ENCODE measurements at regions not wholly inside any gene's neighbourhood (a gene's known extent, or its start where the extent isn't known, plus 50 kb on each side); places are given as distances from the start of the nearest gene placed in this dataset.
A peak's percentile ranks its signal among the peaks of the same experiment; 100 is the strongest.
"Not testable (repeated sequence)": the region's sequence is repeated elsewhere in the genome, so short reads cannot be mapped to it uniquely, and the experiment has no call there.

DNA sequence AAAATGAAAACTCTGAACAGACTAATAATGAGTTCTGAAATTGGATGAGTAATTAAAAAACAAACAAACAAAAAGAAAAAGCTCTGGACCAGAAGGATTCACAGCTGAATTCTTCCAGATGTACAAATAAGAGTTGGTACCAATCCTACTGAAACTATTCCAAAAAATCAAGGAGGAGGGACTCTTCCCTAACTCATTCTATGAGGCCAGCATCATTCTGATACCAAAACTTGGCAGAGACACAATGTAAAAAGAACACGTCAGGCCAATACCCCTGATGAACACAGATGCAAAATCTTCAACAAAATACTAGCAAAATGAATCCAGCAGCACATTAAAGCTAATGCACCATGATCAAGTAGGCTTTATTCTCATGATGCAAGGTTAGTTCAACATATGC, 183.9 kb upstream of the CNOT2 start:
- no peak for DNase-seq (ENCODE audit: low read depth, low spot score)
- in situ Hi-C loops (cut with HindIII; ENCODE audit: low pct_unique_long_range_greater_than_20kb, low sequenced_read_pairs), result no loop called here

DNA sequence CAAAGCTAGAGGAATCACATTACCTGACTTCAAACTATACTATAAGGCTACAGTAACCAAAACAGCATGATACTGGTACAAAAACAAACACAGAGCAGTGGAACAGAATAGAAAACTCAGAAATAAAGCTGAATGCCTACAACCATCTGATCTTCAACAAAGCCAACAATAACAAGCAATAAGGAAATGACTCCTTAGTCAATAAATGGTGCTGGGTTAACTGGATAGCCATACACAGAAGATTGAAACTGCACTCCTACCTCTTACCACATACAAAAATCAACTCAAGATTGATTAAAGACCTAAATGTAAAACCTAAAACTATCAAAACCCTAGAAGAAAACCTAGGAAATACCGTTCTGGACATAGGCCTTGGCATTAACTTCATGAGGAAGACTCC, 182.6 kb upstream of the CNOT2 start:
- DNase-seq (ENCODE audit: low read depth, low spot score), result no peak
- in situ Hi-C loops (cut with HindIII; ENCODE audit: low pct_unique_long_range_greater_than_20kb, low sequenced_read_pairs), result no loop called here

DNA sequence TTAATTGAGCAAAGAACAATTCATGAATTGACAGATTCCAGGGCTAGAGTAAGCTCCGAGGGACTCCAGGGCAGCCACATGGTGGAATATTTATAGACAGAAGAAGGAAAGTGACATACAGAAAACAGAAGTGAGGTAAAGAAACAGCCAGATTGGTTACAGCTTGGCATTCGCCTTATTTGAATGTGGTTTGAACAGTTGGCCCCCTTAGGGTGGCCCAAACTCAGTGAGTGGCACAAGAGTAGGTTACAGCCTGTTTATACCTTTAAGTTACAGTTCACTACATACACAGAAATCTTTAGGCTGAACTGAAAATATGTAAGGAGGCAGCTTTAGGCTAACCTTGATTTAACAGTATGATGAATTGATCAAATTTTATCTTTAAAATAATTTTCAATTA, 174.5 kb upstream of the CNOT2 start:
- in situ Hi-C loops (cut with HindIII; ENCODE audit: low pct_unique_long_range_greater_than_20kb, low sequenced_read_pairs), result no loop called here
- no peak for DNase-seq (ENCODE audit: low read depth, low spot score)

DNA sequence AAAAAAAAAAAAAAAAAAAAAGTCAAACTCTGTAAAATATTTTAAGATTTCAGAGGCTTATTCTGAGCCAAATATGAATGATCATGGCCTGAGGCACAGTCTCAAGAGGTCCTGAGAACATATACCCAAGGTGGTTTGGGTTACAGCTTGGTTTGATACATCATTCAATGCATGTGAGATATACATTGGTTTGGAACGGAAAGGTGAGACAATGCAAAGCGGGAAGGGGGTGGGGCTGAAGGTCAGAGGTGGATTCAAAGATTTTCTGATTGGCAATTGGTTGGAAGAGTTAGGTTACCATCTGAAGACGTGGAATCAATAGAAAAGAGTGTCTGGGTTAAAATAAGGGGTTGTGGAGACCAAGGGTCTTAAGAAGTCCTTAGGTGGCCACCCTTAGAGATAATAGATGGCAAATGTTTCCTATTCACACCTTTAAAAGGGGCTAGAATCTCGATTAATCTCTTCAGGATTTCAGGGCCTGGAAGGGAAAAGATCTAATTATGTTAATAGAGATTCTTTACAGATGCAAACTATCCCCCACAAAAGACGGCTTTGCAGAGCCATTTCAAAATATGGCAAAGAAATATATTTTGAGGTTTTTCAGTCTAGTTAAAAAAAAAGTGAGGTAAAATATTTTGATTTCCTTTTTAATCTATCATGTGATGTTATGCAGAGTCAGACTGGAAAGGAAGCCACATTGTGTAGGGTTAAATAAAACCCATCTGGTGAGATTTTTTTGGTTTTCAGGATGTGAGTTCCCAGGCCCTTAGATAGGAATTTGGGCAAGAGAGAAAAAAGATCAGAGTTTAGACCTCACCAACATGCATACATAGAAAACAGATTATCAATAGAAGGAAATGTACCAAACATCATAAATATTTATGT, 173.8 kb upstream of the CNOT2 start:
- in situ Hi-C loops (cut with HindIII; ENCODE audit: low pct_unique_long_range_greater_than_20kb, low sequenced_read_pairs), result no loop called here
- no peak for DNase-seq (ENCODE audit: low read depth, low spot score)

DNA sequence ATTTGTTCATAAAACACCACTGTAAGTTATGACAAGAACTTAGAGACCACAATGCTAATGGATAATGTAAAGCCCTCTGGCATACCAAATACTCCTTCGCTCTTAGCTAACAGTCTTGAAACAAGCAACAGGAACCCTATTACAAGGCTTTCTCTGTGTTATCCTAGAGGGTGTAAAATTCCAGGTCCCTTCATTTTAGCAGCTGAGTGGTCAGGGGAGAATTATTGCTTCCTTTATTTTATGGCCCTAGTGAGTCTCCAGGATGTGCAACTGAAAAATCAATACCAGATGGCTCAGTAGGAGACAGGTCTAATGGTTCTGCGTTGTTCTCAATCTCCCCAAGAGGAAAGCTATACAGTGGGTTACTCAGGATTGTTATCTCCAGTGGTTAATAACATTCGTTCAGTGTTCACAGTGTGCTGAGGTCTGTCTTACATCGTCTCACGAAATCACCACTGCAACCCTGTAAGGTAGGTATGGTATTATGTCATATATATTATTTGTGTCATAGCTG, 172.7 kb upstream of the CNOT2 start:
- in situ Hi-C loops (cut with HindIII; ENCODE audit: low pct_unique_long_range_greater_than_20kb, low sequenced_read_pairs), result no loop called here
- DNase-seq (ENCODE audit: low read depth, low spot score), result peak; percentile 90

DNA sequence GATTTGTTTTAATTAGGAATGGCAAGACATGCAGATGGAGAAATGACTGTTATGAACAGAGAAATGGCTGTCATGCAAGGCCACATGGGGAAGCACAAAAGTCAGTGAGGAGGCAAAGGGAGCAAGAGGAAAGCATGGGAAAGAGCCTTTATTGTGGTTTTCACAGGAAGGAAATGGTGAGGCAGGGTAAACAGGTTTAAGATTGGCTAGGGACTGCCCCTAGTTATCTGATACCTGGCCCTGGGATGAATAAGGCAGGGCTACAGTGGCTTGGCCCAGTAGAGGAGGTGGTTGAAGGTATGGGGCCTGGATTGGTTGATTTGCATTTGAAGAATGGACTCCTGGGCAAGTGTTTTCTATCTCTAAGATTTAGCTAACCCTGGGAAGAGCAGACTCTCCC, 168.7 kb upstream of the CNOT2 start:
- no peak for DNase-seq (ENCODE audit: low read depth, low spot score)
- in situ Hi-C loops (cut with HindIII; ENCODE audit: low pct_unique_long_range_greater_than_20kb, low sequenced_read_pairs), result no loop called here

DNA sequence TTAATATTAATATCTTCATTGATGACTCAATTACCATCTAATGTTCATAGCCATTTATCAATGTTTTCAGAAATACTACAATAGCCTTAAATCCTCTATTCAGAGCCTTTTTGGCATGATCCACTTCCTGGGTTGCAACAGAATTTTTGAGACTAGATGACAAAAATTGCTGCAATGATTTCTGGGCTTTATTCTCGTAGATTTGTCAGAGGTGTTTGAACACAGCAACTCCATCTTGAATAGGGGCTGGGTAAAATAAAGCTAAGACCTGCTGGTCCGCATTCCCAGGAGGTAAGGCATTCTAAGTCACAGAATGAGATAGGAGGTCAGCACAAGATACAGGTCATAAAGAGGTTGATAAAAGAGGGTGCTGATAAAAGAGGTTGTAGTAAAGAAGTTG, 165.8 kb upstream of the CNOT2 start:
- no peak for DNase-seq (ENCODE audit: low read depth, low spot score)
- in situ Hi-C loops (cut with HindIII; ENCODE audit: low pct_unique_long_range_greater_than_20kb, low sequenced_read_pairs), result no loop called here

DNA sequence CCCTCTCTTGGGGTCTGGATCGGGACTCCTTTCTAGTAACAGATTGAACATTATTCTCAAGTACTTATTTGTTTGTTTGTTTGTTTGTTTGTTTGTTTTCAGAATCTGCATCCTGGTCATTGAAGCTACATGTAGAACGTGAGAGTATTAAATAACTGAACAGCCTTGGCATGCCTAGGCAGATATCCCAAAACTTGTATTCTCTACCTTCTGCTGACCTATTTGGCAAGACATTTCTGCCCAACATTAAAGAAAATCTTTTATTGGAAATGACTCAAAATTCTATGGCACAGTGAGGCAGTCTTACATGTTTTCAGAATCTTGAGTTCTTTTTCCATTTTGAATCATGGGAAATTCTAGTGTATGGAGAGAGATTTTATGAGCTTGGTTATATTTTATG, 165.1 kb upstream of the CNOT2 start:
- in situ Hi-C loops (cut with HindIII; ENCODE audit: low pct_unique_long_range_greater_than_20kb, low sequenced_read_pairs), result no loop called here
- no peak for DNase-seq (ENCODE audit: low read depth, low spot score)

DNA sequence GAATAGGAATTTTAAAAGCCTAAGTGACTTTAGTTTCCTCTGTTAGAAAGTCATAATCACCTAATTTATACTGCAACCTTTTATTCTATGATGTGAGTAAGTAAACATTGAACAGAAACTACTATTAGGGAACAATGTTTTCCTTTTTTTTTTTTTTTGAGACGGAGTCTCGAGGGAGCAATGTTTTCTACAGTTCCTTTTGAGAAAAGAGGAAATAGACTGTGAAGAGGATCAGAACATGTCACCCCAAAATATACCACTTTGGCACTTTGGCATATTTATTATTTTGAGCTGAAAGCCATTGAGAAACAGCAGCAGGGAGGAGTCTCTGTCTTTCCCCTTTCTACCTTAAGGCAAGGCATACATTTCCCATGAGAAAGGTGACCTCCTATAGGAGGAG, 162.7 kb upstream of the CNOT2 start:
- in situ Hi-C loops (cut with HindIII; ENCODE audit: low pct_unique_long_range_greater_than_20kb, low sequenced_read_pairs), result no loop called here
- no peak for DNase-seq (ENCODE audit: low read depth, low spot score)

DNA sequence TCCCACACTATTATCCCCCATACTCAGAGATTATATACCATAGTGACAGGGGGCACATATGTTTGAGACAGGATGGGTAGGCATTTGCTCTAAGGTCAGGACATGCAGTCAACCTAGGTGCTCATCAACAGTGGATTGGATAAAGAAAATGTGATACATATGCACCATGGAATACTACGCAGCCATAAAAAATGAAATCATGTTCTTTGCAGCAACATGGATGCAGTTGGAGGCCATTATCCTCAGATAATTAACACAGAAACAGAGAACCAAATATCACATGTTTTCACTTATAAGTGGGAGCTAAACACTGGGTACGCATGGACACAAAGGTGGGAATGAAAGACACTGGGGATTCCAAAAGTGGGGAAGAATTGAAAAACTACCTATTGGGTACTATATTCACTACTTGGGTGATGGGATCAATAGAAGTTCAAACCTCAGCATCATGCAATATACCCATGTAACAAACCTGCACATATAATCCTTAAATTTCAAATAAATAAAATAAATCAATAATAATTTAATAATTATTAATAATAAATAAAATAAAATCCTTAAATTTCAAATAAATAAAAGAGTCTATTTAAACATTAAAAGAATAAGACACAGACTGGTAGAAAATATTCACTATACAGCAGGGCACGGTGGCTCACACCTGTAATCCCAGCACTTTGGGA, 160.1 kb upstream of the CNOT2 start:
- in situ Hi-C loops (cut with HindIII; ENCODE audit: low pct_unique_long_range_greater_than_20kb, low sequenced_read_pairs), result no loop called here
- DNase-seq (ENCODE audit: low read depth, low spot score), result no peak

DNA sequence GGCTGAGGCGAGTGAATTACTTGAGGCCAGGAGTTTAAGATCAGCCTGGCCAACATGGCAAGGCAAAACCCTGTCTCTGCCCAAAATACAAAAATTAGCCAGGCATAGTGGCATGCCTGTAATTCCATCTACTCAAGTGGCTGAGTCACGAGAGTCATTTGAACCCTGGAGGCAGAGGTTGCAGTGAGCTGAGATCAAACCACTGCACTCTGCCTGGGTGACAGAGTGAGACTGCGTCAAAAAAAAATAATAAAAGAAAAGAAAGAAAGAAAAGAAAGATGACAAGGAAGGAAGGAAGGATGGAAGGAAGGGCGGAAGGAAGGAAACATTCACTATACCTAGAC, 159.6 kb upstream of the CNOT2 start:
- in situ Hi-C loops (cut with HindIII; ENCODE audit: low pct_unique_long_range_greater_than_20kb, low sequenced_read_pairs), result no loop called here
- no peak for DNase-seq (ENCODE audit: low read depth, low spot score)

DNA sequence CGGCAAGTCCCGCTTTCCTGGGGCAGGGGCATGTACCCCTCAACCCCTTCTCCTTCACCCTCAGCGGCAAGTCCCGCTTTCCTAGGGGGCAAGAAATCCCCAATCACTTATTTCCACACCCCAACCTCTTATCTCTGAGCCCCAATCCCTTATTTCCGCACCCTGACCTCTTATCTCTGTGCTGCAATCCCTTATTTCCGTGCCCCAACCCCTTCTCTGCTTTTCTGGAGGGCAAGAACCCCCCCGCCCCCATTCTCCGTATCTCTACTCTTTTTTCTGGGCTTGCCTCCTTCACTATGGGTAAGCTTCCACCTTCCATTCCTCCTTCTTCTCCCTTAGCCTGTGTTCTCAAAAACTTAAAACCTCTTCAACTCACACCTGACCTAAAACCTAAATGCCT, 156.9 kb upstream of the CNOT2 start:
- DNase-seq (ENCODE audit: low read depth, low spot score); in situ Hi-C loops (cut with HindIII; ENCODE audit: low pct_unique_long_range_greater_than_20kb, low sequenced_read_pairs): not testable (repeated sequence)

DNA sequence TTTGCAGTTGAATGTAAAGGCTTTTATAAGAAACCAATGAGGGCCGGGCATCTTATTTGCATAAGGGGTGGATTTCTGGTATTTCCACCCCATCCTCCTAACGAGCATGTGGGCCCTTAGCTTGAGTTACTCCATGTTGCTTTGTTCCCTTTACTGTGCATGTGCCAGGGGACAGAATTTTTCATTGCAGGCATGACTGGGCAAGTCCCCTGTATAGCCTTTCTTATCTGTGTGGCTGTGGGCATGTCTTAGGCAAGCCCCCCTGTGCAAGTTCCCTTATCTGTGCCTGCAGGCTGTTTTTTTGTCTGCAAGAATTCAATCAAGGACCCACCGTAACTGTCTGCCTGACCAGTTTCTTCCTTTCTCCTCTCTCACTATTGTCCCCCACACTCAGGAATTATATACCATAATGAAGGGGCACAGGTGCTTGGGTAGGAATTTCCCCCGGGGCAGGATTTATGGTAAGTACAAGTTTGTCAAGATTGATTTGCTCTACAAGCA, 152.2 kb upstream of the CNOT2 start:
- in situ Hi-C loops (cut with HindIII; ENCODE audit: low pct_unique_long_range_greater_than_20kb, low sequenced_read_pairs), result no loop called here
- DNase-seq (ENCODE audit: low read depth, low spot score), result no peak

DNA sequence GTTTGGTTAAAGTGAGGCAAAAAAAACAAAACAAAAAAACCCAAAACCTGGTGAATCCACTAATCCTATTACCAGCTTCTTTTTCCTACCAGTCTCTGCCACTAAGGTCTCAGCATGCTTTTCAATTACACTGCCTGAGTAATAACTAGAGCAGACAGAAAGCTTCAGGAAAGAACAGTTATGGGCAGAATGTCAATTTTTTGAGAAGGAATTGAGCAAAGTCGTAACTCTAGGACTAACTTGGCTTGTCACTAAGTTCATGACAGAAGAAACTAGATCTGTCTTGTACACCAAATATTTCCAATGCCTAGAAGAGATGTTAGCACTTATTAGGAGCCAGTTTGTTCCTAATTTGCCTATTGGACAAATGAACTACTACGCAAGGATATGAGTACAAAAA, 148.8 kb upstream of the CNOT2 start:
- DNase-seq (ENCODE audit: low read depth, low spot score), result no peak
- in situ Hi-C loops (cut with HindIII; ENCODE audit: low pct_unique_long_range_greater_than_20kb, low sequenced_read_pairs), result no loop called here

DNA sequence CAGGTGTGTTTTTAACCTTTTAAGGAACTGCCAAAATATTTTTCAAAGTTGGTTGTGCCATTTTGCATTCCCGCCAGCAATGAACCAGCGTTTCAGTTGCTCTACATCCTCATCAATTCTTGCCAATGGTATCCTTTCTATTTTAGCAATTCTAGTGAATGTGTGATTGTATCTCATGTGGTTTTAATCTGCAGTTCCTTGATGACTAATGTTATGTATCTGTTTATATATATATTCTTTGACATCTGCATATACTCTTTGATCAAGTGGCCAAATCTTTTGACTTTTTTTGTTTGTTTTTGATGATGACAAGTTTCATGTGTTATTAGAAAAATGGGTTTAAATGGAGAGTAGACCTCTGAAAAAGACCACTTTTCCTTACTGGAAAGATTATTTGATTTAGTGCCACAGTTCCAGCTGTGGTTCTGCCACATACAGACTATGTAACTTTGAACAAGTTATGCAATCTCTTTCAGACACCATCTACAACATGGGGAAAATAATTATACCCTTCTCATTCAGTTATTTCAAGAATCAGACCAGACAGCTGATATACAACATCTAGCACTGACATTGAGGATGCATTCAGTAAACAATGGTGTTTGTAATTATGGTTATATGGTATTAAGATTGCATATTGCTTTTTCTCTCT, 146.3 kb upstream of the CNOT2 start:
- in situ Hi-C loops (cut with HindIII; ENCODE audit: low pct_unique_long_range_greater_than_20kb, low sequenced_read_pairs), result no loop called here
- DNase-seq (ENCODE audit: low read depth, low spot score), result no peak

DNA sequence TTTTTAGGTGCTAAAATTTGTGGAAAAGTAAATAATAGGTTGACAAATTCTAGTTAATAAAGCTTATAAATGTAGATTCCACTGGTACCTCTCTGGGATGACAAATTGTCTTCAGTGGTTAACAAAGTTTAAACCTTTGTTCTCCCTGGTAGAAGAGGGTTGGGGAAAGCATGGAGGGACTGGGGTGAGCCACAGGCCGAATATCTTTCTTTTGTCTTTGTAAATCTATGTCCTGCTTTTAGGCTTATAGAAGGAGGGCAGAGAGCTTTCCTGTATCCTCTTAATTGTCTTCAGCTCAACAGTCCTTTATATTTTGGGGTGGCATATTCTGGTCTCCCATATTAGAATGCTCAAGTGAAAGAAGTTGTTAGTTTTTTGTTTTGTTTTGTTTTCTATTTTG, 142.2 kb upstream of the CNOT2 start:
- no peak for DNase-seq (ENCODE audit: low read depth, low spot score)
- in situ Hi-C loops (cut with HindIII; ENCODE audit: low pct_unique_long_range_greater_than_20kb, low sequenced_read_pairs), result no loop called here

DNA sequence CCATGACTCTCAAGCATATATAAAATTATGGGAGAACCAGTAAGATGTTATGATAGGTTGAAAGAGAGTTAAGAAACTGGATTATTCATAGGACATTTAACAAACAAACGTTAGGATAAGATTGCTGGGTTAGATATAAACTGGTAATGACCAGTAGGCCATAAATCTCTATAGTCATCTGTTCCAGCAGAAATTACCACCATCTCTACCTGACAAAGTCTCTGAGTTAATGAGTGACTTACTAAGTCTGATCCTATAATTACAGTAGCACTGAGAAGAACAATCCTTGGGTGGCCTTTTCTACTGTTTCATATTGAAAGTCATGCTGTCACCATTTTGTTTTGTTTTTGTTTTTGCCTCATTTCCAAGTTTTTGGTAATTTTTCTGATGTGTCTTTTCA, 136.9 kb upstream of the CNOT2 start:
- in situ Hi-C loops (cut with HindIII; ENCODE audit: low pct_unique_long_range_greater_than_20kb, low sequenced_read_pairs), result no loop called here
- no peak for DNase-seq (ENCODE audit: low read depth, low spot score)

DNA sequence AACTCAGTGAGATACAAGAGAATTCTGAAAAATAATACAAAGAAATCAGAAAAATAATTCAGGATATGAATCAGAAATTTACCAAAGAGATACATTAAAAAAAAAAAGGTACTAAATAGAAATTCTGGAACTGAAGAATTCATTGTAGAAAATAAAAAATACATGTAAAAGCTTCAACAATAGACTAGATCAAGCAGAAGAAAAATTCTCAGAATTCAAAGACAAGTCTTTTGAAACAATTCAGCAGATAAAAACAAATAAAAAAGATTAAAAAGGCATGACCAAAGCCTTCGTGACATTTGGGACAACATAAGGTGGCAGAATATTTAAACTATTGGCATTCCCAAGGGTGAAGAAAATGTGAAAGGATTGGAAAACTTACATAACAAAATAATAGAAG, 133.1 kb upstream of the CNOT2 start:
- DNase-seq (ENCODE audit: low read depth, low spot score), result no peak
- in situ Hi-C loops (cut with HindIII; ENCODE audit: low pct_unique_long_range_greater_than_20kb, low sequenced_read_pairs), result no loop called here

DNA sequence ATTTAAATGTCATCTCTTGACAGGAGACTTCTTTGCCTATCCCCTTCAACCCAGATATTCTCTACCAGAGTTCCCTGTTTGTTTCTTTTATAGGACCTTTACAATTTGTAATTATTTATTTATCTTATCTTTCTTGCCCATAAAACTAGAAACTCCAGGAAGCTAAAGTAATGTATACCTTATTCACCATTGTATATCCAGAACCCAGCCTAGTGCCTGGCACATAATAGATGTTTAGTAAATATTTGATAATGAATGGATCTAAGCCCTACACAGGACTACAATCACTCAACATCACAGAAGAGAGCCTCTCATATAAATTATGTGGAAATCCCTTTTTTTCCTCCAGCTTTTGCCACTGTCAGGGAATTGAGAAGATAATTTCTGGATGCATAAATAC, 125.6 kb upstream of the CNOT2 start:
- no peak for DNase-seq (ENCODE audit: low read depth, low spot score)
- in situ Hi-C loops (cut with HindIII; ENCODE audit: low pct_unique_long_range_greater_than_20kb, low sequenced_read_pairs), result no loop called here

All from SK-MEL-5 (cell line).